ENCODE measurements at regions not wholly inside any gene's neighbourhood (a gene's known extent, or its start where the extent isn't known, plus 50 kb on each side); places are given as distances from the start of the nearest gene placed in this dataset.
A peak's percentile ranks its signal among the peaks of the same experiment; 100 is the strongest.

DNA sequence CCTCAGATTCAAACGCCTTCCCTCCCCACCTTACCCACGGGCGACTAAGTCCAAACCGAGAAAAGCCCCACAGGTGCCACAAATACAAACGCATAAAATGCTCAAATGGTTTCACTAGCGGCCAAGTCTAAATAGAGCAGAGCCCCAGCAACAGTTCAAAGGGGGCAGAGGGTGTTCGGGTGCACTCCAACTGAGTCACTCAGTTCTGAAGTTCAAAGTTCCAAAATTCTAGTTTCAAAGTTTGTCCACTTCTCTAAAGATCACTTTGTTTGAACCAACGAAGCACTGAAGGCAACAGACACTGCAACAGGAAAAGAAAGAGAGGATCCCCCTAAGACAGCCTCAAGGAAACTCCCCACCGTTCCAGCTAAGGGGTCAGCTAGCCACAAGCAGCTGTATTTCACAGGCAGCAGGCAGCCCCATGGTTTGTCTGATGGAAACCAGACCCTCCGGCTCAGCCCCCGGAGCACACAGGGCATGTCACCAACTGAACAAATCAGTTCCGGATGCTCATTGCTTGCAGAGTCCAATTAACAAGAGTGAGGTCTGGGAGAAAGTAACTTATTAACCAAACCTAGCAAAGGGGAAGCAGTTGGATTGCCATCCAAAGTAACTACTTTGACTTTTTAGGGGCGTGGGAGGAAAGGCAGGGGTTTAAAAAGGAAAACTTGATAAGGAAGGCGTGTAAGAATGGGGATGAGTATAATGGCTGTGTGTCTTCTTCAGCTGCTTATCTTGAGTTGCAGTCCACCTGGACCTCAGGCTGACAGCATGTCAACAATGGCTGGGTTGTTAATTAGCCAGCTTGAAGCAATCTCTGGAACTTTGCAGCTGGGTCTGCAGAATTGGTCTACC lies 1423.9 kb upstream of the PRMT6 start (continued):
- TF ChIP-seq MTA3 (CRISPR knock-in tag; IDR thresholded peaks at IDR 0.05) (no peak), ZSCAN9 (CRISPR knock-in tag; IDR thresholded peaks at IDR 0.05; ENCODE audit: borderline replicate concordance) (no peak; the same call in 1 of the 2 replicates), FOSL1 (CRISPR knock-in tag; IDR thresholded peaks at IDR 0.05; ENCODE audit: borderline replicate concordance) (peak; percentile 39; the same call in 1 of the 2 replicates), ZNF460 (CRISPR knock-in tag; IDR thresholded peaks at IDR 0.05; ENCODE audit: borderline replicate concordance) (no peak), KLF16 (CRISPR knock-in tag; IDR thresholded peaks at IDR 0.05) (peak in 1 of 2 experiments; percentile 53; a peak in 1 of 4 replicates), ZNF484 (CRISPR knock-in tag; IDR thresholded peaks at IDR 0.05; ENCODE audit: borderline replicate concordance, low read depth) (no peak), STAG1 (CRISPR knock-in tag; IDR thresholded peaks at IDR 0.05) (no peak; the same call in 1 of the 2 replicates), ZNF337 (CRISPR knock-in tag; IDR thresholded peaks at IDR 0.05; ENCODE audit: borderline replicate concordance, low read depth) (no peak), ZNF10 (CRISPR knock-in tag; IDR thresholded peaks at IDR 0.05; ENCODE audit: borderline replicate concordance, low read depth) (no peak), RELA (CRISPR knock-in tag; IDR thresholded peaks at IDR 0.05) (no peak), ZBTB21 (CRISPR knock-in tag; IDR thresholded peaks at IDR 0.05) (0 out of 2 replicates have a peak, but pooled peaks have one; percentile 10)
- TF ChIP-seq, protein P1, sequence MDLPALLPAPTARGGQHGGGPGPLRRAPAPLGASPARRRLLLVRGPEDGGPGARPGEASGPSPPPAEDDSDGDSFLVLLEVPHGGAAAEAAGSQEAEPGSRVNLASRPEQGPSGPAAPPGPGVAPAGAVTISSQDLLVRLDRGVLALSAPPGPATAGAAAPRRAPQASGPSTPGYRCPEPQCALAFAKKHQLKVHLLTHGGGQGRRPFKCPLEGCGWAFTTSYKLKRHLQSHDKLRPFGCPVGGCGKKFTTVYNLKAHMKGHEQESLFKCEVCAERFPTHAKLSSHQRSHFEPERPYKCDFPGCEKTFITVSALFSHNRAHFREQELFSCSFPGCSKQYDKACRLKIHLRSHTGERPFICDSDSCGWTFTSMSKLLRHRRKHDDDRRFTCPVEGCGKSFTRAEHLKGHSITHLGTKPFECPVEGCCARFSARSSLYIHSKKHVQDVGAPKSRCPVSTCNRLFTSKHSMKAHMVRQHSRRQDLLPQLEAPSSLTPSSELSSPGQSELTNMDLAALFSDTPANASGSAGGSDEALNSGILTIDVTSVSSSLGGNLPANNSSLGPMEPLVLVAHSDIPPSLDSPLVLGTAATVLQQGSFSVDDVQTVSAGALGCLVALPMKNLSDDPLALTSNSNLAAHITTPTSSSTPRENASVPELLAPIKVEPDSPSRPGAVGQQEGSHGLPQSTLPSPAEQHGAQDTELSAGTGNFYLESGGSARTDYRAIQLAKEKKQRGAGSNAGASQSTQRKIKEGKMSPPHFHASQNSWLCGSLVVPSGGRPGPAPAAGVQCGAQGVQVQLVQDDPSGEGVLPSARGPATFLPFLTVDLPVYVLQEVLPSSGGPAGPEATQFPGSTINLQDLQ (CRISPR knock-in tag; IDR thresholded peaks at IDR 0.05), result no peak
- TF ChIP-seq, protein P2, sequence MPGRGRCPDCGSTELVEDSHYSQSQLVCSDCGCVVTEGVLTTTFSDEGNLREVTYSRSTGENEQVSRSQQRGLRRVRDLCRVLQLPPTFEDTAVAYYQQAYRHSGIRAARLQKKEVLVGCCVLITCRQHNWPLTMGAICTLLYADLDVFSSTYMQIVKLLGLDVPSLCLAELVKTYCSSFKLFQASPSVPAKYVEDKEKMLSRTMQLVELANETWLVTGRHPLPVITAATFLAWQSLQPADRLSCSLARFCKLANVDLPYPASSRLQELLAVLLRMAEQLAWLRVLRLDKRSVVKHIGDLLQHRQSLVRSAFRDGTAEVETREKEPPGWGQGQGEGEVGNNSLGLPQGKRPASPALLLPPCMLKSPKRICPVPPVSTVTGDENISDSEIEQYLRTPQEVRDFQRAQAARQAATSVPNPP (CRISPR knock-in tag; IDR thresholded peaks at IDR 0.05), result no peak; the same call in 1 of the 2 replicates
- TF ChIP-seq, protein P3, sequence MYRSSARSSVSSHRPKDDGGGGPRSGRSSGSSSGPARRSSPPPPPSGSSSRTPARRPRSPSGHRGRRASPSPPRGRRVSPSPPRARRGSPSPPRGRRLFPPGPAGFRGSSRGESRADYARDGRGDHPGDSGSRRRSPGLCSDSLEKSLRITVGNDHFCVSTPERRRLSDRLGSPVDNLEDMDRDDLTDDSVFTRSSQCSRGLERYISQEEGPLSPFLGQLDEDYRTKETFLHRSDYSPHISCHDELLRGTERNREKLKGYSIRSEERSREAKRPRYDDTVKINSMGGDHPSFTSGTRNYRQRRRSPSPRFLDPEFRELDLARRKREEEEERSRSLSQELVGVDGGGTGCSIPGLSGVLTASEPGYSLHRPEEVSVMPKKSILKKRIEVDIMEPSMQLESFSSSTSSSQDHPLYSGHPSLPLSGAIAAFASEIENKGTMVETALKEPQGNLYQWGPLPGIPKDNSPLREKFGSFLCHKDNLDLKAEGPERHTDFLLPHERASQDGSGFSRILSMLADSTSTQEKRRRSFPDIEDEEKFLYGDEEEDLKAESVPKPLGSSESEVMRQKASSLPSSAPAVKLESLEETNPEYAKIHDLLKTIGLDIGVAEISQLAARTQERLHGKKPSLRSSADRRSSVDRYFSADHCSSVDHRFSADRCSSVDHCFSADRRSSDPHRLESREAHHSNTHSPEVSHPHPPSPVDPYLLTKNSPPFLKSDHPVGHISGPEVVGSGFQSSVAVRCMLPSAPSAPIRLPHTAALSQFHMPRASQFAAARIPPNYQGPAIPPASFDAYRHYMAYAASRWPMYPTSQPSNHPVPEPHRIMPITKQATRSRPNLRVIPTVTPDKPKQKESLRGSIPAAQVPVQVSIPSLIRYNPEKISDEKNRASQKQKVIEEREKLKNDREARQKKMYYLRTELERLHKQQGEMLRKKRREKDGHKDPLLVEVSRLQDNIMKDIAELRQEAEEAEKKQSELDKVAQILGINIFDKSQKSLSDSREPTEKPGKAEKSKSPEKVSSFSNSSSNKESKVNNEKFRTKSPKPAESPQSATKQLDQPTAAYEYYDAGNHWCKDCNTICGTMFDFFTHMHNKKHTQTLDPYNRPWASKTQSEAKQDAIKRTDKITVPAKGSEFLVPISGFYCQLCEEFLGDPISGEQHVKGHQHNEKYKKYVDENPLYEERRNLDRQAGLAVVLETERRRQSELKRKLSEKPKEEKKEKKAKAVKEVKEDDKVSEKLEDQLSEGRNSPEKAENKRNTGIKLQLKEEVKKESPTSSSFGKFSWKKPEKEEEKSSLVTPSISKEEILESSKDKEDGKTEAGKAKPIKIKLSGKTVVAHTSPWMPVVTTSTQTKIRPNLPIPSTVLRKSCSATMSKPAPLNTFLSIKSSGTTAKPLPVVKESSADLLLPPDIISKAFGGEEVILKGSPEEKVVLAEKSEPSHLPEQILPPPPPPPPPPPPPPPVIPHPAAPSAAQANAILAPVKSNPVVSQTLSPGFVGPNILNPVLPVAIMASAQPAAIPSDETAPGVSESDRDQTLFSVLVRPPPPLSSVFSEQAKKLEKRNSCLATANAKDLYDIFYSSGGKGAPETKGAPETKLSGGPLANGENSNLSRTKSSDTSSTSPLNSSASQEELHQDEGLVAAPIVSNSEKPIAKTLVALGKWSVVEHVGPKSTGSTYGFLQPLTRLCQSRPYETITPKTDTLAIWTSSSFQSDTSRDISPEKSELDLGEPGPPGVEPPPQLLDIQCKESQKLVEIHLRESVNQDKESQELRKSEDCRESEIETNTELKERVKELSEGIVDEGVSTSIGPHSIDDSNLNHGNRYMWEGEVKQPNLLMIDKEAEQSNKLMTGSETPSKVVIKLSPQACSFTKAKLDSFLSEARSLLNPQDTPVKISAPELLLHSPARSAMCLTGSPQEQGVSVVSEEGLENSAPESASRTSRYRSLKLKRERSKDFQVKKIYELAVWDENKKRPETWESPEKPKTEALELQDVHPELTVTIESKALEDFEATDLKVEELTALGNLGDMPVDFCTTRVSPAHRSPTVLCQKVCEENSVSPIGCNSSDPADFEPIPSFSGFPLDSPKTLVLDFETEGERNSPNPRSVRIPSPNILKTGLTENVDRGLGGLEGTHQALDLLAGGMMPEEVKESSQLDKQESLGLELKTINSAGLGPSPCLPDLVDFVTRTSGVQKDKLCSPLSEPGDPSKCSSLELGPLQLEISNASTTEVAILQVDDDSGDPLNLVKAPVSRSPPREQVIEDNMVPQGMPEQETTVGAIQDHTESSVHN (CRISPR knock-in tag; IDR thresholded peaks at IDR 0.05), result no peak
- TF ChIP-seq, protein P4, sequence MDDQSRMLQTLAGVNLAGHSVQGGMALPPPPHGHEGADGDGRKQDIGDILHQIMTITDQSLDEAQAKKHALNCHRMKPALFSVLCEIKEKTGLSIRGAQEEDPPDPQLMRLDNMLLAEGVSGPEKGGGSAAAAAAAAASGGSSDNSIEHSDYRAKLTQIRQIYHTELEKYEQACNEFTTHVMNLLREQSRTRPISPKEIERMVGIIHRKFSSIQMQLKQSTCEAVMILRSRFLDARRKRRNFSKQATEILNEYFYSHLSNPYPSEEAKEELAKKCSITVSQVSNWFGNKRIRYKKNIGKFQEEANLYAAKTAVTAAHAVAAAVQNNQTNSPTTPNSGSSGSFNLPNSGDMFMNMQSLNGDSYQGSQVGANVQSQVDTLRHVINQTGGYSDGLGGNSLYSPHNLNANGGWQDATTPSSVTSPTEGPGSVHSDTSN (CRISPR knock-in tag; IDR thresholded peaks at IDR 0.05; ENCODE audit: borderline replicate concordance), result no peak
